K562 (cell line): ENCODE measurements at regions not wholly inside any gene's neighbourhood (a gene's known extent, or its start where the extent isn't known, plus 50 kb on each side); places are given as distances from the start of the nearest gene placed in this dataset.
A peak's percentile ranks its signal among the peaks of the same experiment; 100 is the strongest.

Experiments used
- ATAC-seq: fragments of 200-7000 bp; cut with Tn5 transposase; 3 replicates; pipeline ENCODE4 v1.9.1; 2020; ENCODE audit warnings: moderate library complexity
- BruUV-seq: library from RNA; stranded (reverse); fragments of 400-500 nt; replicated peaks from 2 replicates; lab custom pipeline; 2021; lab: Mats Ljungman, UMichigan
- CTCF ChIA-PET: fragments of 300-600 bp; formaldehyde crosslinking; extraction: SDS; loops from one replicate; lab custom pipeline; 2021; ENCODE audit warnings: low intra/inter-chr PET ratio; lab: Yijun Ruan, JAX
- POLR2A ChIA-PET: fragments of 300-600, 350-650 bp; sonication (Branson Sonifier 250); formaldehyde crosslinking; extraction: SDS; loops from one replicate; lab custom pipeline; 2021; ENCODE audit warnings: antibody characterized with exemption, inconsistent platforms; lab: Yijun Ruan, JAX
- DNase-seq, 4 experiments: peaks; one replicate each; pipeline versions ENCODE4 v3.0.0 to v3.0.0-alpha.2; 2011 to 2018; ENCODE audit warnings: low spot score in 3 of 4, mixed read lengths in 3 of 4; ENCODE audit errors: extremely low read depth in 1 of 4
- FAIRE-seq: peaks from 2 replicates; lab custom pipeline; 2011; peaks lifted over from hg19 to GRCh38; lab: Jason Lieb, UNC
- H2AFZ ChIP-seq: 2 replicates; pipeline ENCODE4 v1.6.0; 2011; ENCODE audit warnings: low read depth, low read length, control low read depth, inconsistent platforms
- H3K27ac ChIP-seq: fragments of 200-600 bp; 3 replicates; pipeline ENCODE4 v1.8.0; 2011; ENCODE audit warnings: low read depth, mild to moderate bottlenecking, control low read depth, inconsistent platforms, low read length, moderate library complexity, mixed read lengths; ENCODE audit errors: extremely low read depth
- H3K27me3 ChIP-seq, 2 experiments: fragments of 300-600 bp in 1 of 2; 2 replicates in 1 of 2; 3 replicates in 1 of 2; pipeline versions ENCODE4 v1.6.0 to v1.8.0; 2011; ENCODE audit warnings: inconsistent platforms in 2 of 2, low read length in 2 of 2, mild to moderate bottlenecking in 1 of 2, mixed read lengths in 1 of 2, moderate library complexity in 1 of 2; ENCODE audit not compliant: control insufficient read depth in 2 of 2, insufficient read depth in 2 of 2
- H3K36me3 ChIP-seq: fragments of 300-600 bp; 3 replicates; pipeline ENCODE4 v1.8.0; 2011; ENCODE audit warnings: mild to moderate bottlenecking, low read length, inconsistent platforms; ENCODE audit not compliant: control insufficient read depth, insufficient read depth
- H3K4me1 ChIP-seq, 2 experiments: fragments of 200-600 bp in 1 of 2; replicated peaks in 1 of 2; 2 replicates in 1 of 2; 3 replicates in 1 of 2; pipeline versions ENCODE4 v1.5.1 to v1.8.0; 2011; ENCODE audit warnings: inconsistent platforms in 2 of 2, low read length in 2 of 2, mild to moderate bottlenecking in 1 of 2, mixed read lengths in 1 of 2, moderate library complexity in 1 of 2; ENCODE audit not compliant: control insufficient read depth in 2 of 2, insufficient read depth in 2 of 2
- H3K4me2 ChIP-seq: 2 replicates; pipeline ENCODE4 v1.6.1; 2011; ENCODE audit warnings: low read length, control low read depth, inconsistent platforms, mixed read lengths; ENCODE audit not compliant: insufficient read depth
- H3K4me3 ChIP-seq: fragments of 200-600 bp; sonication (generic), shearing (Covaris generic); 2 replicates; pipeline ENCODE4 v1.5.1; 2016; ENCODE audit warnings: control low read depth, inconsistent platforms
- H3K79me2 ChIP-seq: fragments of 200-600 bp; 3 replicates; pipeline ENCODE4 v1.8.0; 2011; ENCODE audit warnings: low read length, inconsistent platforms; ENCODE audit not compliant: control insufficient read depth, insufficient read depth
- H3K9ac ChIP-seq, 2 experiments: 2 replicates each; pipeline versions ENCODE4 v1.6.0 to v1.6.1; 2011; ENCODE audit warnings: low read depth in 2 of 2, low read length in 2 of 2, control low read depth in 1 of 2, inconsistent platforms in 1 of 2, mild to moderate bottlenecking in 1 of 2, mixed read lengths in 1 of 2; ENCODE audit not compliant: insufficient read depth in 1 of 2
- H3K9me1 ChIP-seq: one replicate; pipeline ENCODE4 v1.6.0; 2011; ENCODE audit warnings: inconsistent platforms, mild to moderate bottlenecking, low read length, moderate library complexity; ENCODE audit not compliant: control insufficient read depth, insufficient read depth
- H3K9me3 ChIP-seq: replicated peaks from 2 replicates; pipeline ENCODE4 v1.5.1; 2011; ENCODE audit warnings: low read depth, low read length, inconsistent platforms; ENCODE audit not compliant: control insufficient read depth, insufficient read depth
- H4K20me1 ChIP-seq: replicated peaks from 2 replicates; pipeline ENCODE4 v1.6.1; 2011; ENCODE audit warnings: low read length, inconsistent platforms, mixed read lengths; ENCODE audit not compliant: control insufficient read depth, insufficient read depth
- BACH1 ChIP-seq: fragments of 200-800 bp; sonication (Bioruptor generic); IDR thresholded peaks from 2 replicates; pipeline ENCODE4 v1.6.1; 2016; ENCODE audit warnings: missing genetic modification characterization, missing compliant biosample characterization
- BRD4 ChIP-seq: fragments of 200-600 bp; sonication (generic); IDR thresholded peaks from 2 replicates; pipeline ENCODE4 v1.6.1; 2017; ENCODE audit warnings: inconsistent platforms
- CHD4 ChIP-seq: fragments of 200-600 bp; sonication (generic); IDR thresholded peaks from 3 replicates; pipeline ENCODE4 v1.6.1; 2012; ENCODE audit warnings: low read depth, mild to moderate bottlenecking, mixed read lengths, low read length, inconsistent platforms; ENCODE audit not compliant: insufficient read depth, insufficient replicate concordance, poor library complexity, severe bottlenecking
- ESRRA ChIP-seq: fragments of 450-650 bp; IDR thresholded peaks from 2 replicates; pipeline ENCODE4 v1.6.1; 2014; ENCODE audit warnings: low read depth, mild to moderate bottlenecking, moderate library complexity, borderline replicate concordance
- FOXK1 ChIP-seq: sonication (generic); formaldehyde crosslinking; IDR thresholded peaks from 2 replicates; pipeline ENCODE4 v1.8.0; 2022; ENCODE audit warnings: missing genetic modification reagents, mild to moderate bottlenecking, borderline replicate concordance
- MEF2A ChIP-seq: IDR thresholded peaks from 2 replicates; pipeline ENCODE4 v1.6.1; 2011; ENCODE audit warnings: low read depth, mild to moderate bottlenecking, low read length, moderate library complexity; ENCODE audit not compliant: control insufficient read depth
- POLR3G ChIP-seq: IDR thresholded peaks from 2 replicates; pipeline ENCODE4 v1.6.1; 2011; ENCODE audit not compliant: insufficient read length, insufficient replicate concordance; ENCODE audit errors: extremely low read depth
- PTRF ChIP-seq: fragments of 450-650 bp; IDR thresholded peaks from 2 replicates; pipeline ENCODE4 v1.6.1; 2016; ENCODE audit warnings: mild to moderate bottlenecking, missing genetic modification characterization, missing compliant biosample characterization
- SRSF1 ChIP-seq: fragments of 200-400 bp; formaldehyde crosslinking; IDR thresholded peaks from 2 replicates; pipeline ENCODE4 v1.6.1; 2017; ENCODE audit warnings: mild to moderate bottlenecking, low read depth, low read length, moderate library complexity
- SRSF3 ChIP-seq: fragments of 200-400 bp; formaldehyde crosslinking; IDR thresholded peaks from 2 replicates; pipeline ENCODE4 v1.6.1; 2016; ENCODE audit warnings: mild to moderate bottlenecking, low read length, moderate library complexity; ENCODE audit not compliant: insufficient read depth
- TAL1 ChIP-seq: fragments of 450-650 bp; IDR thresholded peaks from 2 replicates; pipeline ENCODE4 v1.6.1; 2016; ENCODE audit warnings: mild to moderate bottlenecking
- XRCC3 ChIP-seq: fragments of 450-650 bp; IDR thresholded peaks from 2 replicates; pipeline ENCODE4 v1.6.1; 2017; ENCODE audit warnings: mild to moderate bottlenecking, moderate library complexity
- ZNF561 ChIP-seq: fragments of 450-650 bp; formaldehyde crosslinking; conservative IDR thresholded peaks from 2 replicates; pipeline ENCODE4 v1.4.0; 2020; ENCODE audit warnings: mild to moderate bottlenecking, moderate library complexity
- ZNF696 ChIP-seq: fragments of 250-450 bp; sonication (Bioruptor Pico); conservative IDR thresholded peaks from 2 replicates; pipeline ENCODE4 v1.4.0; 2020; ENCODE audit warnings: mild to moderate bottlenecking, moderate library complexity
- WGBS: fragments of 100-300 bp; shearing (Covaris generic); methylation state at CpG from one replicate; pipeline ENCODE4 v1.1.6; 2016; ENCODE audit warnings: low coverage, mixed read lengths; ENCODE audit not compliant: insufficient coverage; ENCODE audit errors: missing lambda C conversion rate; 5-methylcytosine and 5-hydroxymethylcytosine counted together
- in situ Hi-C: fragments of 300-500 bp; cut with MboI; formaldehyde crosslinking; loops from 4 replicates; pipeline ENCODE4 v1.15.0; 2018; ENCODE audit warnings: inconsistent platforms, mixed read lengths
- intact Hi-C: fragments of 100-400 bp; cut with micrococcal nuclease; formaldehyde crosslinking; loops from 2 replicates; pipeline ENCODE4 v1.14.2; 2022
- TF ChIP-seq, protein P1 (sequence below): fragments of 450-650 bp; IDR thresholded peaks from 2 replicates; pipeline ENCODE4 v1.6.1; 2016; ENCODE audit warnings: antibody characterized with exemption
- TF ChIP-seq, protein P2 (sequence below): sonication (generic); formaldehyde crosslinking; IDR thresholded peaks from 2 replicates; pipeline ENCODE4 v1.8.0; 2022; ENCODE audit warnings: missing genetic modification reagents, mild to moderate bottlenecking, borderline replicate concordance
- TF ChIP-seq, protein P3 (sequence below): fragments of 450-650 bp; IDR thresholded peaks from 2 replicates; pipeline ENCODE4 v1.6.1; 2016
- TF ChIP-seq, protein P4 (sequence below): fragments of 250-450 bp; sonication (Bioruptor Pico); IDR thresholded peaks from 2 replicates; pipeline ENCODE4 v1.8.0; 2022; ENCODE audit warnings: moderate library complexity, mild to moderate bottlenecking, inconsistent platforms
- TF ChIP-seq, protein P5 (sequence below): fragments of 450-650 bp; formaldehyde crosslinking; IDR thresholded peaks from 2 replicates; pipeline ENCODE4 v1.4.0; 2020; ENCODE audit warnings: mild to moderate bottlenecking, moderate library complexity

DNA sequence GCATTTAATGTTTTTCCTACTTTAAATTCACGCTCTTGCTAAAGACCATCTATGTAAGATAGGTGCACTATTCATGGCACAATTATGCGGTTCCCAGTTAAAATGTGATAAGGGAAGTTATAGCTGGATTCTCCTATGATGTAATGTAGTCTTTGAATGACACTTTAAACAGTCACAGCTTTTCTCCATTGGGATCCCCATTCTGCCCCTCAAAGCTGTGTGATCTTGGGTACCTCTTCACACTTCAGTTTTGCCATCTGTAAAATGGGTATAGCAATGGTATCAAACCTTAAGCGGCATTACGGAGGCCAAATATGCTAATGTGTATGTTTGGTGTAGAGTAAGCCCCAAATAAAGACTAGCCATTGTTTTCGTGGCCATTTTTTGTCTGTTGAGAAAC, 64.7 kb upstream of the ZNF217 start:
- H3K9ac ChIP-seq = no peak overlapping the region
- H3K4me3 ChIP-seq = no peak overlapping the region
- in situ Hi-C loops (no loop called here), intact Hi-C loops (loop anchor here (5.0 kb wide), 1 partner anchor 51 kb away; no protein-coding TSS in a partner anchor)
- no peak for ATAC-seq
- FAIRE-seq = no peak
- ChIA-PET CTCF (no interaction called here), POLR2A (interaction anchor here (1.0 to 1.3 kb wide), 2 partner anchors 21 to 35 kb away, joined by 4 to 5 read pairs; no protein-coding TSS in a partner anchor)
- no peaks in the 10 kb centered on the region for H3K9me1 ChIP-seq
- H3K27me3 ChIP-seq = no peaks in the 10 kb centered on the region
- H3K9me3 ChIP-seq = no peaks in the 10 kb centered on the region
- H3K79me2 ChIP-seq = no peaks in the 10 kb centered on the region
- no TSS peak for BruUV-seq
- 72% methylated on average over 5 of the region's 5 CpGs for whole genome bisulfite sequencing
- H4K20me1 ChIP-seq = no peaks in the 10 kb centered on the region
- H3K4me2 ChIP-seq = no peak overlapping the region
- no peak overlapping the region for H3K27ac ChIP-seq
- no peak overlapping the region for H2AFZ ChIP-seq
- H3K4me1 ChIP-seq = peaks cover 7 to 20% of the 10 kb centered on the region in 2 experiments
- H3K36me3 ChIP-seq = no peaks in the 10 kb centered on the region
- no peak for DNase-seq
- TF ChIP-seq TAL1 (no peak), ZNF561 (CRISPR knock-in tag) (no peak), XRCC3 (no peak), BRD4 (no peak), SRSF1 (no peak), CHD4 (peak; percentile 89), FOXK1 (no peak), MEF2A (no peak), ZNF696 (CRISPR knock-in tag) (no peak), PTRF (tag) (no peak), BACH1 (tag) (no peak), ESRRA (no peak), SRSF3 (no peak), POLR3G (no peak)
- TF ChIP-seq, protein P1, sequence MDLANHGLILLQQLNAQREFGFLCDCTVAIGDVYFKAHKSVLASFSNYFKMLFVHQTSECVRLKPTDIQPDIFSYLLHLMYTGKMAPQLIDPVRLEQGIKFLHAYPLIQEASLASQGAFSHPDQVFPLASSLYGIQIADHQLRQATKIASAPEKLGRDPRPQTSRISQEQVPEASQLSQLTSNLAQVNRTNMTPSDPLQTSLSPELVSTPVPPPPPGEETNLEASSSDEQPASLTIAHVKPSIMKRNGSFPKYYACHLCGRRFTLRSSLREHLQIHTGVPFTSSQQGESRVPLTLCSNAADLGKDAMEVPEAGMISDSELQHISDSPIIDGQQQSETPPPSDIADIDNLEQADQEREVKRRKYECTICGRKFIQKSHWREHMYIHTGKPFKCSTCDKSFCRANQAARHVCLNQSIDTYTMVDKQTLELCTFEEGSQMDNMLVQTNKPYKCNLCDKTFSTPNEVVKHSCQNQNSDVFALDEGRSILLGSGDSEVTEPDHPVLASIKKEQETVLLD = no peak
- TF ChIP-seq, protein P2, sequence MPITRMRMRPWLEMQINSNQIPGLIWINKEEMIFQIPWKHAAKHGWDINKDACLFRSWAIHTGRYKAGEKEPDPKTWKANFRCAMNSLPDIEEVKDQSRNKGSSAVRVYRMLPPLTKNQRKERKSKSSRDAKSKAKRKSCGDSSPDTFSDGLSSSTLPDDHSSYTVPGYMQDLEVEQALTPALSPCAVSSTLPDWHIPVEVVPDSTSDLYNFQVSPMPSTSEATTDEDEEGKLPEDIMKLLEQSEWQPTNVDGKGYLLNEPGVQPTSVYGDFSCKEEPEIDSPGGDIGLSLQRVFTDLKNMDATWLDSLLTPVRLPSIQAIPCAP = no peak
- TF ChIP-seq, protein P3, sequence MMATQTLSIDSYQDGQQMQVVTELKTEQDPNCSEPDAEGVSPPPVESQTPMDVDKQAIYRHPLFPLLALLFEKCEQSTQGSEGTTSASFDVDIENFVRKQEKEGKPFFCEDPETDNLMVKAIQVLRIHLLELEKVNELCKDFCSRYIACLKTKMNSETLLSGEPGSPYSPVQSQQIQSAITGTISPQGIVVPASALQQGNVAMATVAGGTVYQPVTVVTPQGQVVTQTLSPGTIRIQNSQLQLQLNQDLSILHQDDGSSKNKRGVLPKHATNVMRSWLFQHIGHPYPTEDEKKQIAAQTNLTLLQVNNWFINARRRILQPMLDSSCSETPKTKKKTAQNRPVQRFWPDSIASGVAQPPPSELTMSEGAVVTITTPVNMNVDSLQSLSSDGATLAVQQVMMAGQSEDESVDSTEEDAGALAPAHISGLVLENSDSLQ = no peak
- TF ChIP-seq, protein P4, sequence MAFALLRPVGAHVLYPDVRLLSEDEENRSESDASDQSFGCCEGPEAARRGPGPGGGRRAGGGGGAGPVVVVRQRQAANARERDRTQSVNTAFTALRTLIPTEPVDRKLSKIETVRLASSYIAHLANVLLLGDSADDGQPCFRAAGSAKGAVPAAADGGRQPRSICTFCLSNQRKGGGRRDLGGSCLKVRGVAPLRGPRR (CRISPR knock-in tag) = no peak
- TF ChIP-seq, protein P5, sequence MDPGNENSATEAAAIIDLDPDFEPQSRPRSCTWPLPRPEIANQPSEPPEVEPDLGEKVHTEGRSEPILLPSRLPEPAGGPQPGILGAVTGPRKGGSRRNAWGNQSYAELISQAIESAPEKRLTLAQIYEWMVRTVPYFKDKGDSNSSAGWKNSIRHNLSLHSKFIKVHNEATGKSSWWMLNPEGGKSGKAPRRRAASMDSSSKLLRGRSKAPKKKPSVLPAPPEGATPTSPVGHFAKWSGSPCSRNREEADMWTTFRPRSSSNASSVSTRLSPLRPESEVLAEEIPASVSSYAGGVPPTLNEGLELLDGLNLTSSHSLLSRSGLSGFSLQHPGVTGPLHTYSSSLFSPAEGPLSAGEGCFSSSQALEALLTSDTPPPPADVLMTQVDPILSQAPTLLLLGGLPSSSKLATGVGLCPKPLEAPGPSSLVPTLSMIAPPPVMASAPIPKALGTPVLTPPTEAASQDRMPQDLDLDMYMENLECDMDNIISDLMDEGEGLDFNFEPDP (CRISPR knock-in tag) = no peak
